ENCODE measurements at regions not wholly inside any gene's neighbourhood (a gene's known extent, or its start where the extent isn't known, plus 50 kb on each side); places are given as distances from the start of the nearest gene placed in this dataset.

DNA sequence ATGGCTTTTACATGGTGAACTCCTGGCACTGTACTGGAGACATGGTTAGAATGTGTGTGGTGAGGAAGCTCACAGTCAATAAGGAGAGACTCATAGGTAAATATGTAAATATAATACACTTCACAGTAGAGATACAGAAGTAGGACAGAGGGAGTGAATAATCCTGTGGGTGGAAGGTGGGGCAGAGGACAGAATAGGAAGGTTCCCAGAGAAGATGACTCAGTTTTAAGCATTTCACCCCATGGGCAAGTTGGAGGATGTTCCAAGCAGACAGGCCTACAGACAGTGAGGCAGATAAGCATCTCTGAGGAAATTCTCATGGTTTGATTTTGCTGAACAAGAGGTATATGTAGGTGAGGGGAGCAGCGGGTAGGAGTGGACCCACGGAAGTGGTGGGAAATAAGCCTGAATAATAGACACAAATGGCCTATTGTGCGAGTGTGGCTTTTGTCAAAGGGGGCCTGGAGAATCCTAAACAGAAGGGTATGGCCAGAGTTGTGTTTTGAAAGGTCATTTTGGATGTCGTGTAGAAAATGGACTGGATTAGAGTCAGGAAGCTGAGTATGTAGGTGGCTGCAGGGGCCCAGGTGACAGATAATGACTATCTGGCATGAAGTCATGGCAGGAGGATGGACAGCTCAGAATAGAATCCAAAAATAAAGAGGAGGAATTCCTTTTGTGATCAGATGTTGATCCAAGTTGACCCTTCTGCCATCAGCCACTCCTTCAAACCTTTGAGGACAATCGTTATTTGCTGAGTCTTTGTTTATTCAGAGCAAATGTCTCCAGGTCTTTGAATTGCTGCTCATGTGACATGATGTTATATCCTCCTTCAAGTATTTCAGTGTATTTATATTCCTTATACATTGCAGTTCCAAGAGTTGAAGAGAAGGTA is 97.3 kb upstream of the THRB start:
- no peak for TF ChIP-seq ZBTB1 (tag by site-specific recombination; IDR thresholded peaks at IDR 0.05)
- TF ChIP-seq, protein P1, sequence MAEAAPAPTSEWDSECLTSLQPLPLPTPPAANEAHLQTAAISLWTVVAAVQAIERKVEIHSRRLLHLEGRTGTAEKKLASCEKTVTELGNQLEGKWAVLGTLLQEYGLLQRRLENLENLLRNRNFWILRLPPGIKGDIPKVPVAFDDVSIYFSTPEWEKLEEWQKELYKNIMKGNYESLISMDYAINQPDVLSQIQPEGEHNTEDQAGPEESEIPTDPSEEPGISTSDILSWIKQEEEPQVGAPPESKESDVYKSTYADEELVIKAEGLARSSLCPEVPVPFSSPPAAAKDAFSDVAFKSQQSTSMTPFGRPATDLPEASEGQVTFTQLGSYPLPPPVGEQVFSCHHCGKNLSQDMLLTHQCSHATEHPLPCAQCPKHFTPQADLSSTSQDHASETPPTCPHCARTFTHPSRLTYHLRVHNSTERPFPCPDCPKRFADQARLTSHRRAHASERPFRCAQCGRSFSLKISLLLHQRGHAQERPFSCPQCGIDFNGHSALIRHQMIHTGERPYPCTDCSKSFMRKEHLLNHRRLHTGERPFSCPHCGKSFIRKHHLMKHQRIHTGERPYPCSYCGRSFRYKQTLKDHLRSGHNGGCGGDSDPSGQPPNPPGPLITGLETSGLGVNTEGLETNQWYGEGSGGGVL (tag by site-specific recombination; IDR thresholded peaks at IDR 0.05) = no peak
- TF ChIP-seq, protein P2, sequence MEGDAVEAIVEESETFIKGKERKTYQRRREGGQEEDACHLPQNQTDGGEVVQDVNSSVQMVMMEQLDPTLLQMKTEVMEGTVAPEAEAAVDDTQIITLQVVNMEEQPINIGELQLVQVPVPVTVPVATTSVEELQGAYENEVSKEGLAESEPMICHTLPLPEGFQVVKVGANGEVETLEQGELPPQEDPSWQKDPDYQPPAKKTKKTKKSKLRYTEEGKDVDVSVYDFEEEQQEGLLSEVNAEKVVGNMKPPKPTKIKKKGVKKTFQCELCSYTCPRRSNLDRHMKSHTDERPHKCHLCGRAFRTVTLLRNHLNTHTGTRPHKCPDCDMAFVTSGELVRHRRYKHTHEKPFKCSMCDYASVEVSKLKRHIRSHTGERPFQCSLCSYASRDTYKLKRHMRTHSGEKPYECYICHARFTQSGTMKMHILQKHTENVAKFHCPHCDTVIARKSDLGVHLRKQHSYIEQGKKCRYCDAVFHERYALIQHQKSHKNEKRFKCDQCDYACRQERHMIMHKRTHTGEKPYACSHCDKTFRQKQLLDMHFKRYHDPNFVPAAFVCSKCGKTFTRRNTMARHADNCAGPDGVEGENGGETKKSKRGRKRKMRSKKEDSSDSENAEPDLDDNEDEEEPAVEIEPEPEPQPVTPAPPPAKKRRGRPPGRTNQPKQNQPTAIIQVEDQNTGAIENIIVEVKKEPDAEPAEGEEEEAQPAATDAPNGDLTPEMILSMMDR (tag by site-specific recombination; IDR thresholded peaks at IDR 0.05) = no peak
- no peak for TF ChIP-seq ZNF23 (tag by site-specific recombination; IDR thresholded peaks at IDR 0.05; ENCODE audit: borderline replicate concordance)
- TF ChIP-seq RBAK (tag by site-specific recombination; IDR thresholded peaks at IDR 0.05) = no peak
- no peak for TF ChIP-seq SP7 (tag by site-specific recombination; IDR thresholded peaks at IDR 0.05)

All from HEK293 (cell line).